SW480 (cell line): ENCODE measurements at regions not wholly inside any gene's neighbourhood (a gene's known extent, or its start where the extent isn't known, plus 50 kb on each side); places are given as distances from the start of the nearest gene placed in this dataset.

Source experiments
- DNase-seq: peaks from one replicate; pipeline ENCODE4 v3.0.0-alpha.2; 2016; ENCODE audit warnings: low spot score

GRCh38 chr7:128167791-128168666 lies 73.0 kb upstream of the LEP start:
- no peak for DNase-seq

DNA sequence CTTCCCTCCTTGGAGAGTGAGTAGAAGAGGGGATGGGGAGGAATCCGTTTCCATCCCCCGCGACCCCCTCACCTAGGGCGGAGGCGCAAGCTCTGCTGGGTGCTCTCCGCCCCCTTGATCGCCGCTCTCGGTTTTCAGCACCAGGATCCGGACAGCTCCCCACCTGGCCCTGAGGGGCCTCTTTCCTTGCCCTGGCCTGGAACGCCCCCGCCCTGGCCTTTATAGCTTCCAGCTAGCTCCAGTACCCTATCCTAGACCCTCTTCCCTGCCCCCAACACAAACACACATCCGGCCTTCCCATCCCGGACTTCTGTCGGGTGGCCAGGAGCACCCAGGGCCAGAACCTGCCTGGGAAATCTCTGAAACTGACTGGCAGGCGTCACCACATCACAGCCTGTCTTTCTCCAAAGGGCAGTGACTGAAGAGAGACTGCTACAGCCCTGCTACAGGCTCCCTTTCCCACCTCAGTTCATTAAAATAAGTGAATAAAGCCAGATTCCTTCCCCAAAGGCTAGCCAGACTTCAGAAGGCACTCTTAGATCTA lies 72.3 kb upstream of the LEP start:
- DNase-seq: no peak

- no peak for DNase-seq
These were observed 70.6 kb upstream of the LEP start for GRCh38 chr7:128170461-128170860.

GRCh38 chr7:128171342-128171918 lies 69.6 kb upstream of the LEP start:
- DNase-seq: no peak

DNA sequence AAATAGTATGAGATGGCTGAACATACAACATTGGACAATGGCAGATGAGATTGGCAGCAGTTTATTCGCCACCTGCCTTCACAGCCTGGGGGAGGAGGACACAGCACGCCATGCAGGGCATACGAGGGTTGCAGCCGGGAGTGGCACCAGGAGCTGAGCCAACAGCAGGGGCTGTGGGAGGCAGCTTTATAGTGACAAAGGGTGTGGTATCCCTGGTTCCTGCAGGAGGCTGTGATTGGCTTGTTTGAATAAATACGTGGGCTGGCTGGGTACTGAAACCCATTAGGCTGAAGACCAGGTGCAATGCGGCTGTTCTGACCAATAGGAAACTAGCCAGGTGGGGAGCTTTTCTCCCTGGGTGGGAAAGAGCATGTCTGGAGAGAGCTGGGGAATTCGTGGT lies 68.9 kb upstream of the LEP start:
- peak; percentile 59 for DNase-seq

- no peak for DNase-seq
These were observed 68.1 kb upstream of the LEP start for GRCh38 chr7:128172963-128173362.

DNA sequence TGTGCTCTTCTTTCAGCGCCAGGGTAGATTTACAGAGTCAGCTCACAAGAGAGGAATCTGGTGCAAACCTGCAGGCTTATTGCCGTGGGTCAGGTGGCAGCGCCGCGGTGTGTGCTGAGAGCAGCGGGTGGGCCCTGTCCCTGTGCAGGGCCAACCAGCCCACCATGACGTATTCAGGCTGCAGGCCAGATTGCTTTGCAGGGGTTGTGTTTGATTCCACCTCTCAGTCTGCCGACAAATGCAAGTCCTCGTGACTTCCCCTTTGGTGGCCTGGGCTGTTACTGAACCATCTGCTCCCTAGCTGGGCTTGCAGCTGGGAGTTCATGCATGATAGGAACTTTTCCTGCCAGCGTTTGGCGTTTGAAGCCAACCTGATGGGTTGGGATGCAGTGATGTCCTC lies 66.7 kb upstream of the LEP start:
- DNase-seq: no peak

DNA sequence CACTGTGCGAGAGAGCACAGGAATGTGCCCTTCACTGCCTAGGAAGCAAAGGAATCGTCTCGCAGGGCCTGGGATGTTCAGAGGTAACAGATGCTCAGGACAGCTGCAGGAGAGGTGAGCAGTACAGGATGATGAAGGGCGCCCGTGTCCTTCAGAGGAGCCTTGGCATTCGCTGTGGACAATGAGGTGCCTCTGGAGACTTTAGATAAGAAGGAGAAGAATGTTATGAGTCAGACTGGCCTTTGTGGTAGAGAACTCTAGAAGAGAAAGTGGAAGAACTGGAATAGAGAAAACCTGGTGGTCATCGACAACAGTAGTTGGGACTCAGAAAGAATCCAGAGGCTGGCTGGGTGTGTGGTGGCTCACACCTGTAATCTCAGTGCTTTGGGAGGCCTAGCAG lies 64.4 kb upstream of the LEP start:
- DNase-seq: no peak

- DNase-seq: no peak
These were observed 63.1 kb upstream of the LEP start for GRCh38 chr7:128177768-128178550.

- no peak for DNase-seq
These were observed 62.5 kb upstream of the LEP start for GRCh38 chr7:128178611-128179010.

DNA sequence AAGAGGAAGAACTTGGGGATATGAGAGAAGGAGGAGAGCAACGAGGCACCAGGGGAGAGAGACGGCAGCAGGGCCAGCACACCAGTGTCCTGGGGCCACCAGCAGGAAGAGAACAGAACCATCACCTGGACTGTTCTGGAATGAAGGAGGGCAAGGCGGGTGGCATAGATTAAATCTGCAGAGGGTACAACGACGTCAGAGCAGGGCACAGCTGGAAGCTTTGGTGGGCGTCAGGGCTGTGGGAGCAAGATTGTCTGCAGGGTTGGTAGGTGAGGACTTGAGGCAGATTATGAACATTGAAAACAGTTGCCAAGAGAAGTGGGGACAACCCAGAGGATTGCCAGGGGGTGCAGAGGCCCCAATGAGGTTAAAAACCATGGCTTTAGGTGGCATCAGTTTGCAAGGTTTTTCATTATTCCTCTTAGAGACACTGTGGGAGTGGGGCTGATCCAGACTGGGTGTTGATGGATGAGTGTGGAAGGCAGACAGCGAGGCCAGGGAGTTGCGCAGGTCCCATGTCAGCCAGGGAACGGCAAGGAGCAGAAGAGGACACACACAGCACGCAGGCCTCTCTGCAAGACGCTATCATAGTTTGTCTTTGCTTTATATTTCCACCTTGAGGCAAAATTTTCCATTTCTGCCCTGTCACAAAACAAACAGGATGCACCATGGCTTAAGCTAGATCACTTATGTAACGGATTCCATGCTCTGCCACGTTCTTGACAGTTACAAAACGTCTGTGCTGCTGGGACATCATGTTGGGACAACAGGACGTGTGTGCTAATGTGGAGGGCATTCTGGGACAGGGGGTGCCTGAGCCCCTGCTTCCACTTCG lies 52.5 kb upstream of the LEP start:
- no peak for DNase-seq

DNA sequence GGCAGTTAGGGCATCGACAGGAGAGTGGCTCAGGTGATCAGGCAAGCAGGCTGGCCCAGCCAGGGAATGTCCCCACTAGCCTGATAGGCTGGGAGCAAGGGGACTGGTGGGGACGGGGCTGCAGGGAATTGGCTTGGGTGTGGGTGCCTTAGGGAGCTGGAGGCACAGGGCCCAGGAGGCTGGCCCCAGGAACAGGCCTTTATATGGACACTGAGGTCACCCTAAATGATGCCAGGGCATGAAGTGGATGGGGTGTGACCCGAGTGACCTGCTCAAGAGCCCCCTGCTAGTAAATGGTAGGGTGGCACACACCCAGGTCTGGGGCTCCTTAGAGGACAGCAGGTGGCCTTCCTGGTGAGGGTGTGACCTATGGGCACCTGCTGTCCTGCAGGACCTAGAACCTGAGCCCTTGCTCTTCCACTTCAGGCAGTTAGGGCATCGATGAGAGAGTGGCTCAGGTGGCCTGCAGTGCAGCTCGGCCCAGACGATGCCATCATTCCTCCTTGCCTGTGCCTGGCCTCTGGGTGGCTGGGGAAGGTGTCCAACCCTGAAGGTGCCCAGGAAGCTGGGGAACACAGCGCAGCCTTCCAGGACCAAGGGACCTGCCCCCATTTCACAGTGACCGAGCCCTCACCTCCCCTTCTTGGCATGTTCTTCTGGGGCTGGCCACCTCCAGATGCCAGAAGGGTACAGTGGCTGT lies 51.7 kb upstream of the LEP start:
- DNase-seq: no peak

DNA sequence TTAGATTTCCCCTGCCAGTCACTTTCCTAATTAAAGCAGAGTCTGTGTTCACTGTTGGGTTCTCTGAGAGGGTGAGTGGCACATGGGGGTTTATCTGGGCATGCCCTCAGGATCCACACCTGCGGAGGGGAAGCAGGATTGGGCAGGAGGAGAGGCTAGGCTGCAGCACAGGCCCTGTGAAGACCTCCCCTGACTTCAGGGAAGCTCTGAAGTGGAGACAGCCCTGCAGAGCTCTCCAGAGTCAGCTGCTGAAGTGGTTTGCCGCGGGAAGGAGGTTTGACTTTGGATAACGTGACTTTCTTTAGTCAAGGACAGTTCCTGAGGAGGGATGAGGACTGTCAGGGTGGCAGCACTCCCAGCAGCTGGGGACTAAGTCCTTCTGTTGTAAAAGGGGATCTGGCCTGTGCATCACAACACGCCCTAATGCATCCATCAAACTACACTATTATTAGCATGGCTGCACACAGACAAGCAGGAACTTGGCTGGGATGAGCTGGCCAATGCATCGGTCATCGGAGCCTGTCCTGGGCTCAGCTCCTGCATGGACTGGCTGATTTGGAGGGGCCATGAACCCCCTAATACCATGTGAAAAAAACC lies 50.9 kb upstream of the LEP start:
- DNase-seq: no peak

DNA sequence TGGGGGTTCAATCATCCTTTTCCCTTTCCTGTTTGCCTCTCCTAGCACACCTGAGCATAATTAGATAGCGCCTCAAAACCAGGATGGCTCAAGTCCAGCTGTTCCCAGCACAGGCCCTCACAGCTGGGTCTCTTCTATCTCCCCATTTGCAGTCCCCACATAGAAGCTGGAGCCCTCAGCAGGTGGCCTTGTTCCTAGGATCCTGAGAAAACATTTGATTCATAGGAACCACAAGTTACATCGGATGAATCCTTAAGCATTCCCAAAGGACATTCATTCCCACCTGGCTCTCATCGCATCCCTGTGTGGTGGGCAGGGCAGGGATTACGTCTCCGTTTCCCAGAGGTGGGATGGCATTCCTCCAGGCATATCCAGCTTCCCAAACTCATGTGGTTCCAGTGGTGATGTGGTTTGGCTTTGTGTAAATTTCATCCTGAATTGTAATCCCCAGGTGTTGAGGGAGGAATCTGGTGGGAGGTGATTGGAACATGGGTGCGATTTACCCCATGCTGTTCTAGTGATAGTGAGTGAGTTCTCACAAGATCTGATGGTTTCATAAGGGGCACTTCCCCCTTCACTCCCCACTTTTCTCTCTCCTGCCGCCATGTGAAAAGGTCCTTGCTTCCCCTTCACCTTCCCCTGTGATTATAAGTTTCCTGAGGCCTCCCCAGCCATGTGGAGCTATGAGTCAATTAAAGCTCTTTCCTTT lies 49.8 kb upstream of the LEP start:
- DNase-seq: no peak
